ENCODE measurements at regions not wholly inside any gene's neighbourhood (a gene's known extent, or its start where the extent isn't known, plus 50 kb on each side); places are given as distances from the start of the nearest gene placed in this dataset.

DNA sequence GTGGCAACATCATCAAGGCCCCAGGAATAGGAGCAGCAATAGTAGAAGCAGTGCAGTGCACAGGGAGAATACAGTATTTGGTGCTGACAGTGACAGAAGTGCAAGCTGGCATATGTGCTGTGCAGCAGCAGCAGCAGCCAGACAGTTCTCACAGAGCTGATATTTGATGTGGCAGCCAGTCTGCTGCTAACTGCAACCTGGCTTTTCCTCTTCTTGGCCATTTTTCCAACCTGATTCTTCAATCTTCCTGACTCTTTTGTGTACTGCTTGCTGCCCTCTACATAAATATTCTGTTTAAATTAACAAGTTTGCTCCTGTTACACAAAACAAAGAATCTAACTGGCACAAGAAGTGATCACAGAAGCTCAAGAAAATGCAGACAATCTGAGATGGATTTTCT lies 102.0 kb downstream of the CASP12 start:
- TF ChIP-seq, protein P1, sequence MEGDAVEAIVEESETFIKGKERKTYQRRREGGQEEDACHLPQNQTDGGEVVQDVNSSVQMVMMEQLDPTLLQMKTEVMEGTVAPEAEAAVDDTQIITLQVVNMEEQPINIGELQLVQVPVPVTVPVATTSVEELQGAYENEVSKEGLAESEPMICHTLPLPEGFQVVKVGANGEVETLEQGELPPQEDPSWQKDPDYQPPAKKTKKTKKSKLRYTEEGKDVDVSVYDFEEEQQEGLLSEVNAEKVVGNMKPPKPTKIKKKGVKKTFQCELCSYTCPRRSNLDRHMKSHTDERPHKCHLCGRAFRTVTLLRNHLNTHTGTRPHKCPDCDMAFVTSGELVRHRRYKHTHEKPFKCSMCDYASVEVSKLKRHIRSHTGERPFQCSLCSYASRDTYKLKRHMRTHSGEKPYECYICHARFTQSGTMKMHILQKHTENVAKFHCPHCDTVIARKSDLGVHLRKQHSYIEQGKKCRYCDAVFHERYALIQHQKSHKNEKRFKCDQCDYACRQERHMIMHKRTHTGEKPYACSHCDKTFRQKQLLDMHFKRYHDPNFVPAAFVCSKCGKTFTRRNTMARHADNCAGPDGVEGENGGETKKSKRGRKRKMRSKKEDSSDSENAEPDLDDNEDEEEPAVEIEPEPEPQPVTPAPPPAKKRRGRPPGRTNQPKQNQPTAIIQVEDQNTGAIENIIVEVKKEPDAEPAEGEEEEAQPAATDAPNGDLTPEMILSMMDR (IDR thresholded peaks at IDR 0.05): no peak
- TF ChIP-seq EP300 (IDR thresholded peaks at IDR 0.05): no peak
